Renal cortical epithelial cell (primary cell): ENCODE measurements at regions not wholly inside any gene's neighbourhood (a gene's known extent, or its start where the extent isn't known, plus 50 kb on each side); places are given as distances from the start of the nearest gene placed in this dataset.
A peak's percentile ranks its signal among the peaks of the same experiment; 100 is the strongest.

ENCODE experiments used
- DNase-seq: peaks from one replicate; pipeline ENCODE4 v3.0.0-alpha.2; 2011; ENCODE audit warnings: low read depth

DNA sequence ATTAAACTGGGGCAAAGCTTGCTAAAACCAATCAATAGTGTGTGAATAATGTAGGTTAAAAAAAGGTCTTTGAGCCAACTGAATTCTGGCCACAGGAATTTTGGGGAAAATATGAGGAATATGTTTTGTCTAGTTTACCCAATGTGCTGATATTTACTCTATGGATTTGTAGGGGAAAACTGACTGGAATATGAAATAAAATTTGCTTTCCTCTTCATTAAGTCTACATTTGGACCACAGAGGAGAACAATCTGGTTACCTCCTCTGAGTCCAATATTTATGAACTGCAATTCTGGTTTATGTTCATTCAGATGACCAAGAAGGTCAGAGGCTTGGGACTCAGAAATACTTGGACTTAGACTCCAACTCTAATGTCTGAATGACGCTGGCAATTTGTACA is 1042.2 kb upstream of the CNTNAP5 start:
- no peak for DNase-seq

DNA sequence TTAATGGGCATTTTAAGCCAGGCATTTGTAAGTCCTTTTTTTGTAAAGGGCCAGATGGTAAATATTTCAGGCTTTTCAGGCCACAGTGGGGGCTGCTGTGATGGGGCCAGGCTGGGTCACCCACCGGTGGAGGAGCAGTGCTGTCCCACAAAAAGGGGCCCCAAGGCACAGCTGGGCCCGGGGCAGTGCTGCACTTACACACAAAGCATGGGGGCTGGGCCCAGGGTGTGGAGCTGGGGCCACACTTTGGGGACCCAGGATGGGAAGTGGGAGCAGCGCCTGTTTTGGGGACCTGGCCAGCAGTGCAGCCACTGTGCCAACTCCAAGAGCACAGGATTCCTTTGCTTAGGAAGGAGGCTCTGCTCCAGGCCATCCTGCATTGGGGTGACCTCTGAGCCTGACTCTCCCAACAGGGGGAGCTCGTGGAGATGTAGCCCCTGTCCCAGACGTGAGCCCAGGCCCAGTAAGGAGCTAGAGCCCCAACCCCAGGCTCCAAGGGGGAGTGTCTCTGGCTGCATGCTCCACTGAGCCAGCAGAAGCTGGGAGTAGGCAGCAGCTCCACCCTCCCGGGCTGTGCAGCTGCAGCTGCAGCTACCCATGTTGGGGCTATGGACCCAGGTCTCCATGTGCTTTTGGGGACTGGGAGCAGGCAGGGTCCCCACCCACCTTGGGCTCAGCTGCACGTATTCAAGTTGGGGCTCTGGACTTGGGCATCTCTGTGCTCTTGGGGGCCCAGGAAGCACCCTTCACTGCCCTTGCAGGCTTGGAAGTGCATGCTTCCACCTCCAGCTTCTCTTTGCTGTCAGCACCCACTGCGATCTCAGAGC is 1036.5 kb upstream of the CNTNAP5 start:
- DNase-seq: no peak

DNA sequence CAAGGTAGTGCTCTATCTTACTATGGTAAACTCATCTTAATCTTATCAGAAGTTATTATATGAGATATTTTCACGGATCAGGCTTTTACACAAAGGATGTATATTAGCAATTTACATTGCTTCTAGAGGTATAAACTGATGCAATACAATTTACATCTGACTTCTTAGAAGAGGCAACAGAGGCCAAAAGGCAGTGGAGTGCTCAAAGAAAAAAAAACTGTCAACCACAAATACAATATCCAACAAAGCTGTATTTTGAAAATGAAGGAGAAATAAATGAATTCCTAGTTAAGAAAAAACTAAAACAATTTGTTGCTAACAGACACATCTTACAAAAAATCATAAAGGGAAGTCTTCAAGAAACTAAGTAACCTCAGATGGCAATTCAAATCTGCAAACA is 1031.5 kb upstream of the CNTNAP5 start:
- DNase-seq: no peak

DNA sequence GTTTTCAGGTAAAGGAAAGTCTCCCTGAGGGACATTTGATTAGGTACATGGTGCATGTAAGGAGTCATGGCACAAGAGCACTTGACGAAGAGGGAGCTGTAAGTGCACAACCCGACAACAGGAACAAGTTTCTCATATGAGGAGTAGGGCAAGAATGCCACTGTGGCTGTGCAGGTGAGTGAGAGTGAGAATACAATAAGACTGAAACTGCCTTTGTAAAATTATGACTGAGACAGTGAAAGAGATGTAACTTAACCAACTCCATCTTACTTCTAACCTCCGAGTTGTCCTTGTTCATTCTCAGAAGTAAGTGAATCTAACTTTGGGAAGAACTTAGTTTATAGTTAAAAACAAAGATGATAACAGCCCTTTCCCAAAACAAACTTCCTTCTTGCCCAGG is 1025.8 kb upstream of the CNTNAP5 start:
- no peak for DNase-seq

DNA sequence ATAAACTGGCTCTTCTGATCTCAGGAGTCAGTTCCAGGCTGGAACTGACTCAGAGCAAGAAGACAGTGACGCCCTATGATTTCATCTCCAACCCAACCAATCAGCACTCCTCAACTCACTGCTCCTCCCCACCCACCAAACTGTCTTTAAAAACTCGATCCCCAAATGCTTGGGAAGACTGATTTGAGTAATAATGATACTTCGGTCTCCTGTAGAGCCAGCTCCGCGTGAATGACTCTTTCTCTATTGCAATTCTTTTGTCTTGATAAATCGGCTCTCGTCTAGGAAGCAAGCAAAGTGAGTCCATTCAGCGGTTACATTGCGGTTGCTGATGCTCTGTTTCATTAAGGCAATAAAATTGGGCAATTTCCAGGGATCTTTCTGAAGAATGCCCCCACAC is 1025.3 kb upstream of the CNTNAP5 start:
- DNase-seq: peak; percentile 1

DNA sequence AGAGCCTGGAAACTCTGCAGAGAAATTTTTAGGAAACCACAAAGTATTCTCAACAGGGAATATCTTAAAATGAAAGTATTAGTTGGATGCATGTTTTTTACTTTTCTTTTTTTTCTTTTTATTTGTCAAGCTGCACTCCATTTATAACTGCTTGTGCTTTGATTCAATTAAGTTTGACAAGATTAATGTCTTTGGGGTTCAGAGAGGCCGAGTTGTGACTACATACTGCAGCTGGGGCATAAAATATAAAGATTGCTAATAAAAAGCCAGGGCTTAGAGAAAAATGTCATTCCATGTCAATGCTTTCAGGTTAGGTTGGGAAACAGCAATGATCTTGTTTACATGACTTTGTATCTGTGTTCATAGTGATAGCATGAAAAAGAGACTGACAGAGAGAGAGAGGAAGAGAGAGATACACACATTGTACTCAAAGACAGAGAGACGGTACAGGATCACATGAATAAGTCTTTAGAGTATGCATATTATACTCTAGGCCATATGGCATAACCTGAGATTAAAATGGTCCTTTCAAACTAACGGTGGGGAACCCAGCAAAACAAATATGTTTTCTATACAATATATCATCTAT is 1022.3 kb upstream of the CNTNAP5 start:
- DNase-seq: no peak

DNA sequence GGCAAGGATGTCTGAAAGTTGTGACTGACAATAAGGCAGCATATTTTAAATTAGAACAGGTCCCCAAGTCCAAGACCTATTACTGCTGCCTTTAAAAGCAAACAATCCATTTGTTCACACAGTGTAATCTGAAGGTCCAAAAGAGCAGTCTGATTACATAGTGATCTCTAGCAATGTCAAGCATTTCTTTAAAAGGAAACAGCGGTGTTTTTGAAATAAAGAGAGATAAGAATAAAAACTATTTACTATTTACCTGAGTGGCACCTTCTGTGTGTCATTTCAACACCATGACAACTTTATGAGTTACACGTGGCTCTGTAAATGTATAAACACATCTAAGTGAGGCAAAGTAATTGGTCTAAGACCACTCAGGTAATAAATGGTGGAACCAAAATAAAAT is 1009.9 kb upstream of the CNTNAP5 start:
- no peak for DNase-seq

DNA sequence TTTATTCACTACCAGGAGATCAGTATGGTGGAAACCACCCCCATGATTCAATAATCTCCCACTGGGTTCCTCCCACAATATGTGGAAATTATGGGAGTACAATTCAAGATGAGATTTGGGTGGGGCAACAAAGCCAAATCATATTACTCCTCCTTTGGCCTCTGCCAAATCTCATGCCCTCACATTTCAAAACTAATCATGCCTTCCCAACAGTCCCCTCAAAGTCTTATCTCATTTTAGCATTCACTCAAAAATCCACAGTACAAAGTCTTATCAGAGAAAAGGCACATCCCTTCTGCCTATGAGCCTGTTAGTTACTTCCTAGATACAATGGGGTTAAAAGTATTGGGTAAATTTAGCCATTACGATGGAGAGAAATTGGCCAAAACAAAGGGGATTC is 989.5 kb upstream of the CNTNAP5 start:
- no peak for DNase-seq

DNA sequence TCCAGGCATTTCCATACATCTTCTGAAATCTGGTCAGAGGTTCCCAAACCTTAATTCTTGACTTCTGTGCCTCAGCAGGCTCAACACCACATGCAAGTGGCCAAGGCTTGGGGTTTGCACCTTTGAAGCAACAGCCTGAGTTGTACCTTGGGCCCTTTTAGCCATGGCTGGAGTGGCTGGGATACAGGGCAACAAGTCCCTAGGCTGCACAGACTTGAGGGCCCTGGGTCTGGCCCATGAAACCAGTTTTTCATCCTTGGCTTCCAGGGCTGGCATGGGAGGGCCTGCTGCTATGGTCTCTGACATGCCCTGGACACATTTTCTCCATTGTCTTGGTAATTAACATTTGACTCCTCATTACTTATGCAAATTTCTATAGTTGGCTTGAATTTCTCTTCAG is 988.8 kb upstream of the CNTNAP5 start:
- DNase-seq: no peak

DNA sequence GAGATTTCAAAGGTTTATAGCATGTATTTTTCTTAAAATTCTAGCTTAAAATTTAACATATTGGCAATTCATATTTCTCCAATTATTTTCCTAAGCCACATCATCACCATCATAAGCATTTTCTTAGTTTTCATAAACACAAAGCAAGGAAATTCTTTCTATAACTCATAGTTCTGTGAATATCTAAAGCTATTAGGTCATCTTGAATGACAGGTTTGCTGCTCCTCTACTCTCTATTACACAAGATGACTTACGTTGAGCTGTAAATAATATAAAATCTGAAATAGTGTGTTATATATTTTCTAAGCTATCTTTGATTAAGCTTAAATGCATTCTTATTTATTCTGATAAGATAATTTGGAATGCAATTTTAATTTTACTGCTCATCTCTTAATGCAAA is 984.6 kb upstream of the CNTNAP5 start:
- DNase-seq: no peak

DNA sequence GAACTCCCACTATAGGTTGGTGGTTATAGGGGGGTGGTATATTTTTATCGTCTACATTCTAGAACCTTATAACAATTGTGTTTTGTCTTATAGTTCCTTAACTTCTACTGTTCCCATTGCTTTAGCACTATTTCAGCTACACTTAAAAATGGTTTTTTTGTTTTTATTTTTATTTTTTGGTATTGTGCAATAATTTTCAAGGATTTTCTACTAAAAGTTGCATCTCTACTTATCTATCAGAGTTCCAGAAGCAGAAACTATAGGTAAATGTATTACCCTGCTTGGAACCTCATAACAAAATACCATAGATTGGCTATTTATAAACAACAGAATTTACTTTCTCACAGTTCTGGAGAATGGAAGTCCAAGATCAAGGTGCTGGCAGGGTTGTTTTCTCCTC is 981.6 kb upstream of the CNTNAP5 start:
- no peak for DNase-seq

DNA sequence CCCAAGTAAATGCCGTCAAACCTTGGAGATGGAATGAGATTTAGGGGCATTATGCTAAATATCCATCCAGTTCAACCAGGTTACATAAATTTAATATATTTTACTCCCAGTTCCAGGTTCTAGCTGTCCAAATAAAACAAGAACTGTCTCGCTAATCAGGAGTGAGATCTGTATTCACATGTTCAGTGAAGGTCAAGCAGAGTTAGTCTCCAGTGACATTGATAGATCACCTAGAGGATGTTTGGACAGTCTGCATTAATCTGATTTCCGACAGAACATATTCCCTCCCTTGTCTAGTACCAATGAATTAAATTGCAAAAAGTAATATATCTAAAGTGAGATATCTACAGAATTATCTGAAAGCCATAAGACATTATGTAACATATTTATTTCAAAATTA is 979.4 kb upstream of the CNTNAP5 start:
- DNase-seq: no peak

DNA sequence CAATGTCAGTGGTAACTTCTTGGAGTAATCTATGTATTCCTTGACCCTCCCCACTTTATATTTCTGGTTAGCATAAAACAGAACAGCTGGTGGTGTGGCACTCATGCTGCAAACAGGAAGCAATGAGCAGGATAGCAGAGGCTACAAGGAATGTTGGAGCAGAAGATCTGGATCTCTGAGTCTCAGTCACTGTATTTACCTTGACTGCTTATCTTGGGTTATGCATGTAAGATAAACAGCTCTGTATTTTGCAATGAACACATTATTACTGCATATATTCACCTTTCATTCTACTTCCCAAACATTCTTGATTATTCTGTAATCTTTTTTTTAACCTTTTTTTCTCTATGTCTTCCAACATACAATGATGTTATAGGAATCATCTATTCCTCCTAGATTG is 977.9 kb upstream of the CNTNAP5 start:
- DNase-seq: no peak

DNA sequence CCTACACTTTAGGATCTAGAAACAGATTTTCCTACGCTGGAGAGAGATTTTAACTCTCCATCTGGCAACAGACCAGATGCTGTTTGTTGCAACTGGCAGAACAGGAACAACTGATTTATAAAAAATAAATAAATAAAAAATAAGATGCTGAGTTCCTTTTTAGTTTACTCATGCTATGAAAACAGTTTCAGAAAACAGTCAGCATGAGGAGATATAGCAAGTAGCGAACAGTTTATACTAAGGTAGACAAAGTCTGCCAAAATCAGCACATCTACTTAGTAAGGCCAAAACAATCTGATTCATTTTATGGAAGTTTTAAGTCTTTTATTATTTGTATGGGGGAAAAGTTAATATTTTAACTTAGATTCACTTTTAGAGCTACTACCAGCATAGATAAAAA is 974.0 kb upstream of the CNTNAP5 start:
- no peak for DNase-seq

DNA sequence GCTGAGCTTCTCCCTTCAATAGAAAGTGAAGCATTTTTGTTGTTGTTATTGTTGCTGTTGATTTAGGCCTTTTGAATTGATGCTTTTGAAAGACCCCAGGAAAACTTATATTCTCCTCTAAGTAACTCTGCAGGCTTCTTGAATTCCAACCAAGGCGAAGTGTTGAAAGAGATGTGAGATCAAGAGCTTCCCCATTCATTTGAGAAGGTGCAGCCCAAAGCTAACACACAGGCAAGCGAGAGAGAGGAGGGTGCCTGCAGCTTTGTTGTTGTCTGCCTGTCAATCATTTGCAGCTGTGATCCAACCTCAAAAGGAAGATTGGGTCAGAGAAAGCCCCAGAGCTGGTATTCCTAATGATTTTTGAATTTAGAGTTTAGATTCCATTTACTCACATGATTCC is 963.6 kb upstream of the CNTNAP5 start:
- no peak for DNase-seq

DNA sequence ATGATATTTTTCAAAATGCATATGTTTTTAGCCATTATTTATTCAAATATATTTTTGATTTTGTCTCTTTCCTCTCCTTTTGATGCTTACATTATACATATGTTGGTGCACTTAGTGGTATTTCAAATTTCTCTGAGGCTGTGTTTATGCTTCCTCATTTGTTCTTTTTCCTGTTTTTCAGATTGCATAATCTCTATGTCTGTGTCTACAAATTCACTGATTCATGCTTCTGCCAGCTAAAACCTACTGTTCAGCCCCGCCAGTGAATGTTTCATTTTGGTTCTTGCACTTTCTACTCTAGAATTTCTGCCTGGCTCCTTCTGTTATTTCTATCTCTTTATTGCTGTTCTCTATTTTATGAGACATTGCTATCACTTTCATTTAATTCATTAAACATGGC is 951.7 kb upstream of the CNTNAP5 start:
- DNase-seq: peak; percentile 15

DNA sequence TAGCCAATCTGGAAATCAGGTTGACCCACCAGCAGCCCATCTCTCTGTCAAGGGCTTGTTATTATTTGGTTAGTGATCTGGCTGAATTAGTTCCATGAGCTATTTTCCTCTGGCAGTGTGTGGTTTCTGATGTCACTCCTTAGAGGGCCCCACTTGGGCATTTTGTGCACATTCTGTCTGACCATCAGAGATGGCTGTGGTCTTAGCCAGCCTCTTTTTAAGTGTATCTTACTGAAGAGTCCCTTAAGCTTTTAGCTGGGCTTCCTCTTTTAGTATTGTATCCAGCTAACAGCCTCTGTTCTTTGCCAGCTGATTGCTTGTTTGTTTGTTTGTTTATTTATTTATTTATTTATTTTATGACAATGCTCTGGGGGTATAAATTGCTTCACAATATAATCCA is 951.1 kb upstream of the CNTNAP5 start:
- peak; percentile 11 for DNase-seq

DNA sequence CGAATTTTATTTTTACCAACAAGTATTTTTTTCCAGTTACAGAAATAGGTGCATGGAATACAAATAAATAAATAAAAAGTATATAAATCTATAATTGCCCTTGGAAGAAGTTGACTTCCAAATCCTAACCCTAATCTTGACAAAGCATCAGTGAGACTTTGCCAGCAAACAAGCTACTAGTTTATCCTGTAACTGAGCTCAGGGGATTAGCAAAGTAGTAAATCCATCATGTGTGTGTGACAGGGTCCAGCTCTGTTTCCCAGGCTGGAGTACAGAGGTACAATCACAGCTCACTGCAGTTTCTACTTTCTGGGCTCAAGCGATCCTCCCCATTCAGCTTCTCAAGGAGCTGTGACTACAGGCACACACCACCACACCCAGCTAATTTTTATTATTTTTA is 948.0 kb upstream of the CNTNAP5 start:
- DNase-seq: no peak

DNA sequence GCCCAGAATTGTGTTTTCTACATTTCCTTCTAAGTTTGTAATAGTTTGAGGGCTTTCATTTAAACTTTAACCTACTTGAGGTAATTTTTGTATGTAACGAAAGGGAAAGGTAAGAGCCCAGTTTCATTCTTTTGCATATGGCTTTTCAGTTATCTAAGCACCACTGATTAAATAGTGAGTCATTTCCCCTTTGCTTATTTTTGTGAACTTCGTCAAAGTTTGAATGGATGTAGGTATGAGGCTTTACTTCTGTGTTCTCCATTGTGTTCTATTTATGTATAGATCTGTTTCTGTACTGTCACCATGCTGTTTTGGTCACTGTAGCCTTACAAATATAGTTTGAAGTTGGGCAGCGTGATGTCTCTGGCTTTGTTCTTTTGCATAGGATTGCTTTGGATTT is 944.8 kb upstream of the CNTNAP5 start:
- DNase-seq: no peak

DNA sequence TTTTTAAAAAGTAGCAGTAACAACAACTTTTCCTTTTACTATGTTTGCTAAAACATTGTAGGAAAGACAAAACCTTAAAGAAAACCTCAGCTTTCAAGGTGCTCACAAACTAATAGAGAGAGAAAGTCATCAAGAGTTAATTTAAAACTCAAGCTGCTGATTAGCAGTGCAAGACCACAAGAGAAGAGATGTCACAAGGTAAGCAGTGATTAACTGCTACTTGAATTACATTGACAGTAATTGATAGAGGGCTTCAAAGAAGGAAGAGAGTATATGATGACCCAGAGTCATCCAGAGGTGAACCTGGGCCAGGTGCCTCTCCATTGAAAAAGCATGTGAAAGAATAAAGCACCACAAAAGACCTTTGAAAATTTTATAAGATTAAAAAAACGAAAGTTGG is 939.6 kb upstream of the CNTNAP5 start:
- DNase-seq: no peak

DNA sequence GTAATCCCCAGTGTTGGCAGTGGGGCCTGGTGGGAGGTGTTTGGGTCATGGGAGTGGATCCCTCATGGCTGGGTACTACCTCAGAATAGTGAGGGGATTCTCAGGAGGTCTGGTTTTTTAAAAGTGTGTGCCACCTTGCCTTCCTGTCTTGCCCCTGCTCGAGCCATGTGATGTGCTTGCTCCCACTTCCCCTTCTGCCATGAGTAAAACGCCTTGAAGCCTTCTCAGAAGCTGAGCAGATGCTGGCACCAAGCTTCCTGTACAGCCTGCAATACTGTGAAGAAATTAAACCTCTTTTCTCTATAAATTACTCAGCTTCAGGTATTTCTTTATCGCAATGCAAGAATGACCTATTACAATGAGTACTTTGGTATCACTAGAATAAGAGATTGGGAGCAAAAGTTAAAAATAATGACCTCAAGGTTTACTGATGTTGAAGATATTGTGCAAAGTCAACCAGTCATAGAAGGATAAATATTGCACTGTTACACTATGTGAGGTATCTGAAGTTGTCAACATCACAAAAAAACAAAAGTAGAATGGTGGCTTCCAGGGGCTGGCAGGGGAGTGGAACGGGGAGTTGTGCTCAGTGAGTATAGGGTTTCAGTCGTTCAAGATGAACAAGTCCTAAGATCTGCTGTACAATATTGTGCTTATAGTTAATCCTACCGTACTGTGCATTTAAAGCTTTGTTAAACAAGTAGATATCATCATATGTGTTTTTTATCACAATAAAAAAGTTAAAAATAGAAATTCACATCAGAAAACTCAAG is 938.3 kb upstream of the CNTNAP5 start:
- DNase-seq: no peak

DNA sequence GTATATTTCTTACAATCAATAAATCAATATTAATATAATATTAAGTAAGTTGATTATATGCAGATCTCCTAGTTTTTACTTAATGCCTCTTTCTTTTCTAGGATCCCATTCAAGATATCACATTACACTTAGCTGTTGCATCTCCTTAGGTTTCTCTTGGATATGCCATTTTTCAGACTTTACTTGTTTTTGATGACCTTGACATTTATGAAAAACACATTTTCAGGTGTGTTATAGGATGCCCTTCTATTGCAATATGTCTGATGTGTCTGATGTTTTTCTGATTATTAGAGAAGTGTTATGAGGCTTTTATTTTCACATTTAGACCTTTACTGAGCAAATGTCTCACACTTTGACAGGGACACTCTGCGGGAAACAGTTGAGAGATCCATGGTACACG is 933.6 kb upstream of the CNTNAP5 start:
- DNase-seq: no peak

DNA sequence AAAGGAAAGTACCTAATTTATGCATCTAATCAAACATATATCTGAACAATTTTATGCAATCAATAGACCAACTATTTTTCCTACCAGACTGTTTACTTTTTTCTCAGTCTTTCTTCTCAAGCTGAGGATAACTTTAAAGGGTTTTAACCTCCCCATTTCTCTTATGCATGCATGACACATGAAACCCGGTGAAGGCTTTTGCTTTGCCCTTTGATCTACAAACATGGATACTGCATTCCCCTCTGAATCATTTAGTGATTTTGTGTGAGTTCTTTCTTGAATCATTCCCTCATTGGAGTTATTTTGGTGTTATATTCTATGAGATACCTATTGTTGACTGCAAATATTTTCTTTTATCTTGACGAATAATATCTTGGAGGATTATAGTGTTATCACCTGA is 931.9 kb upstream of the CNTNAP5 start:
- DNase-seq: no peak
